Ishikawa (cell line): ENCODE measurements at regions not wholly inside any gene's neighbourhood (a gene's known extent, or its start where the extent isn't known, plus 50 kb on each side); places are given as distances from the start of the nearest gene placed in this dataset.

ENCODE experiments used
- CEBPB ChIP-seq: IDR thresholded peaks from 2 replicates; pipeline ENCODE4 v1.6.1; 2012
- CREB1 ChIP-seq: IDR thresholded peaks from 2 replicates; pipeline ENCODE4 v1.6.1; 2012; ENCODE audit warnings: low read depth
- EGR1 ChIP-seq: IDR thresholded peaks from 2 replicates; pipeline ENCODE4 v1.6.1; 2012
- EP300 ChIP-seq: IDR thresholded peaks from 2 replicates; pipeline ENCODE4 v1.6.1; 2012; ENCODE audit warnings: borderline replicate concordance
- FOXM1 ChIP-seq: IDR thresholded peaks from 2 replicates; pipeline ENCODE4 v1.6.1; 2012; ENCODE audit warnings: low read depth, borderline replicate concordance
- RAD21 ChIP-seq: IDR thresholded peaks from 2 replicates; pipeline ENCODE4 v1.6.1; 2012; ENCODE audit warnings: low read depth
- REST ChIP-seq: IDR thresholded peaks from 2 replicates; pipeline ENCODE4 v1.6.1; 2012; ENCODE audit warnings: low read depth, mild to moderate bottlenecking
- TAF1 ChIP-seq: IDR thresholded peaks from 2 replicates; pipeline ENCODE4 v1.6.1; 2012; ENCODE audit warnings: low read depth, mild to moderate bottlenecking
- TCF12 ChIP-seq: IDR thresholded peaks from 2 replicates; pipeline ENCODE4 v1.6.1; 2012; ENCODE audit warnings: low read depth
- YY1 ChIP-seq: IDR thresholded peaks from 2 replicates; pipeline ENCODE4 v1.6.1; 2012; ENCODE audit warnings: low read depth
- TF ChIP-seq, protein P1 (sequence below): IDR thresholded peaks from 2 replicates; pipeline ENCODE4 v1.6.1; 2012

DNA sequence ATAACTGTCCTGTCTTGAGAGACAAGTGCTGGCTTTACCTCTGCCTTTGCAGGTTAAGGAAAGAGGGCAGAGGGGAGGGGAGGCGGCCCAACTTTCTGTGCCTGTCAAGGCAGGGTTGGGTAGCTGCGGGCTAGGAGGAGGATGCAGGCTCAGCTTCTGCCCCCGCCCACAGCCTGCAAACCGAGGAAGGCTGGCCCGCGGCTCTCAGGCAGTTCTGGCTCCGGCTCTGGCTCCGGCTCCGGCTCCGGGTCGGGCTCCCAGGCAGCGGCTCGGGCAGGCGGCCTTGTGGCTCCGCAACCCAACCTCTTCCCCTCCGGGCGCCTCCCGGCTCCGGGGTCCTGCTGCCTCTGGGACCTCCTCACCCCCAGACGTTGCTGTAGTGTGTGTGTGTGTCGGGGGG, 92.9 kb downstream of the TMEM30B start:
- no peak for TF ChIP-seq TAF1
- no peak for TF ChIP-seq REST
- no peak for TF ChIP-seq RAD21
- no peak for TF ChIP-seq TCF12
- TF ChIP-seq CREB1 = no peak
- no peak for TF ChIP-seq EP300
- TF ChIP-seq, protein P1, sequence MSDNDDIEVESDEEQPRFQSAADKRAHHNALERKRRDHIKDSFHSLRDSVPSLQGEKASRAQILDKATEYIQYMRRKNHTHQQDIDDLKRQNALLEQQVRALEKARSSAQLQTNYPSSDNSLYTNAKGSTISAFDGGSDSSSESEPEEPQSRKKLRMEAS = no peak
- no peak for TF ChIP-seq EGR1
- TF ChIP-seq FOXM1 = no peak
- TF ChIP-seq CEBPB = no peak
- no peak for TF ChIP-seq YY1
